Natural killer cell (primary cell): ENCODE measurements at regions not wholly inside any gene's neighbourhood (a gene's known extent, or its start where the extent isn't known, plus 50 kb on each side); places are given as distances from the start of the nearest gene placed in this dataset.

Source experiments
- ATAC-seq, 3 donors: fragments of 150-1000 bp in 2 of 3; fragments of 200-7000 bp in 1 of 3; cut with Tn5 transposase; 1 replicate in 1 of 3; 2 replicates in 2 of 3; pipeline ENCODE4 v1.10.0; 2021; ENCODE audit warnings: mild to moderate bottlenecking in 2 of 3, moderate library complexity in 2 of 3
- DNase-seq, 2 donors: peaks; one replicate each; pipeline versions ENCODE4 v3.0.0 to v3.0.0-alpha.2; 2013 to 2021; ENCODE audit warnings: mixed read lengths in 1 of 2
- H3K27ac ChIP-seq: one replicate; pipeline ENCODE4 v1.5.1; 2013; ENCODE audit warnings: mild to moderate bottlenecking, low read length
- H3K27me3 ChIP-seq: one replicate; pipeline ENCODE4 v1.6.1; 2013; ENCODE audit warnings: low read length; ENCODE audit not compliant: control insufficient read depth, insufficient read depth
- H3K36me3 ChIP-seq: one replicate; pipeline ENCODE4 v1.6.1; 2013; ENCODE audit warnings: low read length; ENCODE audit not compliant: control insufficient read depth, insufficient read depth
- H3K4me1 ChIP-seq: one replicate; pipeline ENCODE4 v1.6.1; 2013; ENCODE audit warnings: low read length; ENCODE audit not compliant: control insufficient read depth, insufficient read depth
- H3K4me3 ChIP-seq: one replicate; pipeline ENCODE4 v1.5.1; 2013; ENCODE audit warnings: low read length
- H3K9me3 ChIP-seq: one replicate; pipeline ENCODE4 v1.6.1; 2013; ENCODE audit warnings: low read length; ENCODE audit not compliant: control insufficient read depth, insufficient read depth
- H3K27ac Mint-ChIP-seq, 2 donors: one replicate each; pipeline ENCODE4 v1.8.0; 2022; ENCODE audit warnings: mild to moderate bottlenecking in 2 of 2, mixed read lengths in 2 of 2, moderate library complexity in 1 of 2
- H3K27me3 Mint-ChIP-seq, 2 donors: one replicate each; pipeline ENCODE4 v1.8.0; 2022; ENCODE audit warnings: low read depth in 2 of 2, mixed read lengths in 2 of 2
- H3K36me3 Mint-ChIP-seq: one replicate; pipeline ENCODE4 v1.8.0; 2022; ENCODE audit warnings: mixed read lengths
- H3K4me1 Mint-ChIP-seq, 2 donors: one replicate each; pipeline ENCODE4 v1.8.0; 2022; ENCODE audit warnings: mixed read lengths in 2 of 2
- H3K4me3 Mint-ChIP-seq: one replicate; pipeline ENCODE4 v1.8.0; 2022; ENCODE audit warnings: mild to moderate bottlenecking, moderate library complexity, mixed read lengths
- H3K9me3 Mint-ChIP-seq, 2 donors: one replicate each; pipeline ENCODE4 v1.8.0; 2022; ENCODE audit warnings: mixed read lengths in 2 of 2
- CTCF ChIP-seq: fragments of 200-600 bp; IDR thresholded peaks from one replicate; pipeline ENCODE4 v1.8.0; 2022; ENCODE audit warnings: antibody characterized with exemption
- WGBS: methylation state at CpG from one replicate; pipeline ENCODE4 v1.1.7; 2013; ENCODE audit warnings: missing lambda C conversion rate; ENCODE audit not compliant: insufficient coverage; 5-methylcytosine and 5-hydroxymethylcytosine counted together
- intact Hi-C: fragments of 100-400 bp; cut with micrococcal nuclease; formaldehyde crosslinking; loops from one replicate; pipeline ENCODE4 v1.14.2; 2022

- Histone ChIP-seq H3K27ac (no peak overlapping the region), H3K27me3 (no peaks in the 10 kb centered on the region), H3K4me1 (peaks cover 44% of the 10 kb centered on the region), H3K36me3 (no peaks in the 10 kb centered on the region), H3K4me3 (no peak overlapping the region), H3K9me3 (no peaks in the 10 kb centered on the region)
- peaks cover 5 to 29% of the 10 kb centered on the region in 2 donors for H3K4me1 Mint-ChIP-seq
- WGBS, result 98% methylated on average over 6 of the region's 6 CpGs
- peaks cover 6 to 8% of the 10 kb centered on the region in 2 donors for H3K27me3 Mint-ChIP-seq
- no peaks in the 10 kb centered on the region for H3K36me3 Mint-ChIP-seq
- ATAC-seq, result no peak
- H3K27ac Mint-ChIP-seq, result no peak overlapping the region
- DNase-seq, result no peak
- no peak overlapping the region for H3K4me3 Mint-ChIP-seq
- no peaks in the 10 kb centered on the region for H3K9me3 Mint-ChIP-seq
- TF ChIP-seq CTCF, result no peak
- intact Hi-C loops, result no loop called here
Observed at GRCh38 chr2:43104106-43104505, 122.3 kb downstream of the ZFP36L2 start.

GRCh38 chr2:43103093-43103404 is 123.4 kb downstream of the ZFP36L2 start:
- ATAC-seq (no peak), DNase-seq (no peak)
- 98% methylated on average over 3 of the region's 3 CpGs for WGBS
- Mint-ChIP-seq H3K27me3 (peaks cover 6 to 8% of the 10 kb centered on the region in 2 donors), H3K27ac (no peak overlapping the region), H3K36me3 (no peaks in the 10 kb centered on the region), H3K4me1 (peaks cover 5 to 29% of the 10 kb centered on the region in 2 donors), H3K4me3 (no peak overlapping the region), H3K9me3 (no peaks in the 10 kb centered on the region)
- no peaks in the 10 kb centered on the region for H3K9me3 ChIP-seq
- no peaks in the 10 kb centered on the region for H3K27me3 ChIP-seq
- peaks cover 41% of the 10 kb centered on the region for H3K4me1 ChIP-seq
- no peaks in the 10 kb centered on the region for H3K36me3 ChIP-seq
- intact Hi-C loops, result no loop called here
- no peak overlapping the region for H3K27ac ChIP-seq
- no peak overlapping the region for H3K4me3 ChIP-seq
- TF ChIP-seq CTCF, result no peak

DNA sequence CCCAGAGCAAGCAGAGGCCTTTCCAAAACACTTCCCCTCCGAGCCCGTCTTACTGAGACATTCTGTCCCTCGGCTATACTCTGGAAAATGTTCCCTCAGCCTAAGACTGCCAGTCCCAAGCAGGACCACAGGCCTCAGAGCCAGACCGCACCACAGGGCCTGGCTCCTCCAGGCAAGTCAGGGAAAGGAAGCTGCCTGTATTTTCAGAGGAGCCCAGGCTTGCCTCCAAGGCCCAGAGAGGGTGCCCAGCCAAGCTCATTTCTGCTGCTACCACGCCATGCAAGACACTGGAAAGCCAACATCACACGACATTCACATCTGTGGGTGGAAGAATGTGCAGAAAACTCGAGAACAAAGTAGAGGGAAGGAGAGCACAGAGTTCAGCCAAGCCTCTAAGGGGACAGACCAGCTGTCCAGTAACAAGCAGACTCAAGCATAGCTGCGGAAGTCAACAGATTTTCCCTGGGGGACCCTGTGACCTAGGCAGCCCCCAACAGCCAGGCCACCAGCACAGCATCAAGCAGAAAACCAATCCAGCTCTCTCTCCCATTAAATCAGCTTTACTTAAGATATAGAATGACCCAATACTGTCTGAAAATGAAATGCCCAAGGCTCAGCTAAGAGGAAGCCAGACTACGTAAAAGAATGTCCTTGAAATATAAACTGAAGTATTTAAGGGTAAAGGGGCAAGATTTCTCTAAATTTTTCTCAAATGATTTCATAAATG is 123.9 kb downstream of the ZFP36L2 start:
- 95% methylated on average over 8 of the region's 9 CpGs for WGBS
- DNase-seq (no peak), ATAC-seq (no peak)
- Histone ChIP-seq H3K27me3 (no peaks in the 10 kb centered on the region), H3K9me3 (no peaks in the 10 kb centered on the region), H3K4me3 (no peak overlapping the region), H3K36me3 (no peaks in the 10 kb centered on the region), H3K27ac (no peak overlapping the region), H3K4me1 (peaks cover 39% of the 10 kb centered on the region)
- no peaks in the 10 kb centered on the region for H3K36me3 Mint-ChIP-seq
- TF ChIP-seq CTCF, result no peak
- no peaks in the 10 kb centered on the region for H3K9me3 Mint-ChIP-seq
- no peak overlapping the region for H3K4me3 Mint-ChIP-seq
- peaks cover 5 to 29% of the 10 kb centered on the region in 2 donors for H3K4me1 Mint-ChIP-seq
- H3K27me3 Mint-ChIP-seq, result peaks cover 6 to 8% of the 10 kb centered on the region in 2 donors
- H3K27ac Mint-ChIP-seq, result no peak overlapping the region
- intact Hi-C loops, result no loop called here

DNA sequence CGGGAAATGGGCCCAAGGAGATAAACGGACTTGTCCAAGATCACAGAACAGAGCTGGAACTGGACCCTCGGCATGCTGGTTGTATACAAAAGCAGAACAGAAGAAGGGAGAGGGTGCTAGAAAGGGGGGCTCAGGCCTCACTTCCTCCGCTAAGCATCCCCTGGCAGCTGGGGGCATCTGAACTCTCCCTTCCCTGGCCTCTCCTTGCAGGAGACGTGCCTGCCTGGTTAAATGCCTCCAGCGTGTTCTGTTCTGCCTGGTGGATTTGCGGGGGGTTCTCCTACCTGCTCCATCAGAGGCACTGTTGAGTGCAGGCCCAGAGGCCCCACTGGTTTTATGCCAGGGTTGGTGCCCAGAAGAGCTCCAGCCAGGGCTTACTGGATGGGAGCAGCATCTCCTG is 124.7 kb downstream of the ZFP36L2 start:
- H3K9me3 ChIP-seq, result no peaks in the 10 kb centered on the region
- H3K9me3 Mint-ChIP-seq, result no peaks in the 10 kb centered on the region
- intact Hi-C loops, result no loop called here
- no peak overlapping the region for H3K4me3 Mint-ChIP-seq
- H3K4me1 Mint-ChIP-seq, result peaks cover 5 to 24% of the 10 kb centered on the region in 2 donors
- ATAC-seq (no peak), DNase-seq (no peak)
- no peak overlapping the region for H3K27ac Mint-ChIP-seq
- no peaks in the 10 kb centered on the region for H3K36me3 ChIP-seq
- H3K4me3 ChIP-seq, result no peak overlapping the region
- no peaks in the 10 kb centered on the region for H3K27me3 ChIP-seq
- peaks cover 31% of the 10 kb centered on the region for H3K4me1 ChIP-seq
- H3K27me3 Mint-ChIP-seq, result peaks cover 6 to 8% of the 10 kb centered on the region in 2 donors
- no peak overlapping the region for H3K27ac ChIP-seq
- no peak for TF ChIP-seq CTCF
- WGBS, result 92% methylated on average over 7 of the region's 7 CpGs
- no peaks in the 10 kb centered on the region for H3K36me3 Mint-ChIP-seq
